Fibroblast of skin of back (primary cell): ENCODE measurements at regions not wholly inside any gene's neighbourhood (a gene's known extent, or its start where the extent isn't known, plus 50 kb on each side); places are given as distances from the start of the nearest gene placed in this dataset.

ENCODE experiments used
- DNase-seq: peaks from one replicate; pipeline ENCODE4 v3.0.0-alpha.2; 2013

DNA sequence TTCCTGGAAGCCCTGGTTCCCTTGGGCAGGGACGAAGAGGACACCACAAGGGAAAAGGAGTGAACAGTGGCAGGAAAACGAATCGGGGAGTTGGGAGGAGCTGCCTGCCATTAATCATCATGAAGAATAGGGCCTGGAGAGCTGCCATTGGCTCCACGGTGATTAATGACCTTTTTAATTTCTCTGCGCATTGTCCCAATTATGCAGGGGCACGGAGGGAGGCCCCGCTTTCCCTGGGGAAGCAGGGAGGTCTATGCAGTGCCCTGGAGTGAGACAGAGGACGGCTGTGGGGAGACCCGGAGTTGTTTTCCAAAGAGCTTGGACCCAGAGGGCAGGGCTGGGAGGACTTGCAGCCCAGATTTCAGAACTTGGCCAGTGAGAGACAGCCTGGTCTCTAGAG, 338.9 kb upstream of the C16orf82 start:
- no peak for DNase-seq

DNA sequence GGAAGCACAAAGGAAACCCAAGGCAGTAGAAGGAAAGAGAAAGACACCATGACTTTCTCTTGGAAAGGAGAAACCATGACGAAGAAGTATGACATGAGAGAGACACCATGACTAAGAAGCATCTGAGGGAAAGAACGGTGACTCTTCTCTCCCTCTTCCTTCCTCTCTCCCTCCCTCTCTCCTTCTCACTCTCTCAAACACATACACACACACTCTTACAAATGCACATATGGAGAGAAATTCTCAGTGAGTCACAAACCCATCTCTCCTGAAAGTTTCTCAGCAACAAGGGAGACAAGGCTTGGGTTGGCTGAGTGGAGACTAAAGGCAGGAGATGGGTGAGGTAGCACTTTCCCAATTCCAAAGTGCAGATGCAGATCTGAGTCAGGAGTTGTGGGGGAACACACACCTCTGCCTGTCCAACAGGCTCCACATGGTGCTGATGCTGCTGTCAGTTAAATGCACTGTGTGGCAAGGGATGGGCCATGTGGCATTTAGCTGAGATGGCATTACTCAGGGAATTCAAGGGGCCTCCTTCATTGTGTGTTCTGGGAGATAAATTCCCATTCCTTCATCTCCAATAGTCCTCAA, 336.7 kb upstream of the C16orf82 start:
- no peak for DNase-seq

DNA sequence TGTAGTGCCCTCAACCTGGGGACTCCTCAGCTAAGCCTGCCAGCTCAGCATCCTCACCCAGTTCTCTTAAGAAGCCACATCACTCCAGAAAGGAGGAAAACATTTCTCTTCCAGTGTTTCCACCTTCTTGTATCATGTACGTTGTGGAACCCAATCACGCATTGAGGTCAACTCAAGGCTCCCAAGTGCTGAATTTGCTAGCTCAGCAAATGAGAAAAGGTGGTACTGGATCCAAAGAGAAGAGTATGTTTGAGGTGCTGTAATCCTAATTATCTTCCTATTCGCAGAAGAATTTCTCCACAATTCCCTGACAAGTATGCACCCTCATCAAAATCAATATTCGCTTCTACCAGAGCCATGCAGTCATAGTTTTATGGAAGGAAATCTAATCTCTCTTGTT, 335.0 kb upstream of the C16orf82 start:
- no peak for DNase-seq

DNA sequence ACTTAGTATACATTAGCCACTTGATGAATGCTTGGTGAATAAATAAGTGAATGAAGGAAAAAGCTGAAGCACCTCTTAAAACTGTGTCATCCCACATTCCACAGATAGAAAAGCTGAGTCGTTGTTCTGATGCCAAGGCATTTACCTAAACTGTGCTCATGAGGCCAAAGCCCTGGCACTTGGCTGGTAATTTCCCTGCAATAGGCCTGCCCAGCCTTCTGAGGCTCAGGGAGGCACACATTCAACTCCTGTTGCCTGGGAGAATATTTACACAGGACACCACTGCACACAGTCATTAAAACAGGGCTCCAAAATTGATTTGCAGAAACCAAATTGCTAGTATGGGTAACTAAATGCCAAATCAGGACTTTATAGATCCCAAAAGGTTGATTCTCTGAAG, 333.0 kb upstream of the C16orf82 start:
- DNase-seq, result no peak

DNA sequence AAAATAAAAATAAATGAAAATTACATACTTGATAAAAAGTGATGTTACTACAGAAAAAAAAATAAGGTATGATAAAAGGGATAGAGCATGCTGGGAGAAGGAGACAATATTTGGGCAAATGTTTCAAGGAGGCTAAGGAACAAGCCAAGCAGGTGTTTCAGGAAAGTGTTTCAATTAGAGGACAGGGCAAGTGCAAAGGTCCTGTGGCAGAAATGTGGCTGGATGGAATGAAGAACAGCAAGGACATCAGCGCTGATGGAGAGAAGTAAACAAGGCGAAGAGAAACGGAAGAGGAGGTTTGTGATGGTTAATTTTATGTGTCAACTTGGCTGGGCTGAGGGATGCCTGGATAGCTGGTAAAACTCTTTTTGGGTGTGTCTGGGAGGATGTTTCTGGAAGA, 331.2 kb upstream of the C16orf82 start:
- DNase-seq, result no peak

DNA sequence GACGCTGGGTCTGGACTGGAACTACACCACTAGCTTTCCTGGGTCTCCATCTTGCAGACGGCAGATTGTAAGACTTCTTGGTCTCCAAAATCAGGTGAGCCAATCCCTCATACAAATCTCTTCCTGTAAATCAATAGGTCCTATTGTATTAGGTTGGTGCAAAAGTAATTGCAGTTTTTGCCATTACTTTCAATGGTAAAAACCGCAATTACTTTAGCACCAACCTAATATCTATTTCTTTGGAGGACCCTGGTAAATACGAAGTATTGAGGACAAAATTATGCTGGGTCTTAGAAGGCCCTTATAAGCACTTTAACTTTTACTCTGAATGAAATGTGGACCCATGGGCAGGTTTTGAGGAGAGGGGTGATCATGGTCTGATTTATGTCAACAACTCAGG, 330.6 kb upstream of the C16orf82 start:
- no peak for DNase-seq

DNA sequence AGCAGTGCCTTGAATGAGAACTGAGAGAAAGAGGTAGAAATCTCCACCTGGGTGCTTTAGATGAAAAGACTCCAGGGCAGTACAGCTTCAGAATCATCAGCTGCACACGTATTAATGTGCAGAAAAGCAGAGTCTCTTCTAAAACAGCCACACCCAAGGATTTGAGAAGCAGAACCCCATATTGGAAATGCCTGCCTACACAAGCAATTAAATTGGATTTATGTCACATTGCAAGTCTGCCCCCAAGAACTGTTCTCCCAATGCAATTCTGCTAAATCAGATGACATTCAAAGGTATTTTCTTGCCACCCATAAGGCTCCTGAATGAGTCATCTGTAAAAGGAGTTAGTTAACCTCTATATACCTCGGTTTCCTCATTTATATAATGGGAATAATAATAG, 326.0 kb upstream of the C16orf82 start:
- no peak for DNase-seq

DNA sequence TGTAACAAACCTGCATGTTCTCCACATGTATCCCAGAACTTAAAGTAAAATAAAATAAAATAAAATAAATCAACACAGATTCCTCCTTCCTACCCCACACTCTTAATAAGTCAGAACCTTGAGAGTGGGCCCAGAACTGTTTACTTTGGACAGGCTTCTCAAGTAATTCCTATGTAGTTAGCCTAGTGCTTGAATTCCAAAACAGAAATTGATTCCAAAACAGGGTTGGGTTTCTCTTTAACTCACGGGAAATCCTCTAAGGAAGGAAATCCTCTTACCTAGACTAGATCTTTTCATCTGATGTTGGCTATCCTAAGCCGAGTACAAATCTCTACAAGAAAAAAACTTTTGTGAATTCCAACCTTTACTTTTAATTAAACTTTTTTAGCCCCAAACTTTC, 324.7 kb upstream of the C16orf82 start:
- DNase-seq, result no peak

DNA sequence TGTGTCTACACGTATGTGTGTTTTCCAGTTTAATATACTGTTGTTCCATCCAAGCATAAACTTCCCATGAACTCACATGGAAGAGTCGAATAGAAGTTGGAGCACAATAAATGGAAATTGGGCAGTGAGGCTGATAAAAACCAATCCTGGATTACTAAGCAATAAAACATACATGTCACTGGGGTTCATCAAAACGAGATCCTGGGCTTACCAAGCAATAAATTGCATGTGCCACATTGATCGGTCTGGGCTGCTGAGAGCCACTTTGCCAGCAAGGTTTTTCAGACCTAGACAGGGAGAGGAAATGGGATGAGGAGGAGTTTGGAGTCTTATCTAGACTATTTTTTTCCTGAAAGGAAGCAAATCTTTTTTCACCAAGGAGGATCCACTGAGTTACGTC, 322.3 kb upstream of the C16orf82 start:
- DNase-seq, result no peak

DNA sequence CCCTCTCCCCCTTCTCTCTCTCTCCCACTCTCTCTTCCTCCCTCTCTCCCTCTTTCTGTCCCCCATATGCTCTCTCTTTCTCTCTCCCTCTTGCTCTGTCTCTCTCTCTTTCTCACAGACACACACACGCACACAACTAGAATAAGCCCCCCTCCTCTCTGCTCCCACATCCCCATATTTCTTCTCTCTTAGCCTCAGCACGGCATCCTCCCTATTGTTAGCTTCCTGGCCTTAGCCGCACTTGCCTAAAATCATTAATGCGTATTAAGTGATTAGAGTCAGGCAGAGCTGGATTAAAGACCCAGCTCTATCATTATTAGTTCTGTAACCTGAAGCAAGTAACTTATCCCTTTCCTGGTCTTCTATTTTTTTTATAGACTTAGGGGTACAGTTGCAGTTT, 319.0 kb upstream of the C16orf82 start:
- no peak for DNase-seq

DNA sequence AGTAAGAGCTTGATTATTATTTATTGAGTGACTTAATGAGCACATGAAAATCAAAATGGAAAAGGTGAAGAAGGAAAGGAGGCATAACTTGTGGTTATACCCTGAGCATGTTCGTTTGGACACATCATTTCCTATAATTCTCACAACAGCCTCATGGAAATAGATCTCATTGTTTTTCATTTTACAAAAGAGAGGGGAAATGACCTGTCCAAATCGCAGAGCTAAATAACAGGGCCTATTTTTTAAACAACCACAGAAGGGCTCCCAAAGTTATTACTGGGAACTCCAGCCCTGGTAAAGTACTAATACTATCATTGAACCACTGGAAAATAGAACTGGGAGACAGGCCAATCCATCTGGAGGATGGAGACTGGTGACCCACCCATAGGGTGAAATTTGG, 317.7 kb upstream of the C16orf82 start:
- no peak for DNase-seq

DNA sequence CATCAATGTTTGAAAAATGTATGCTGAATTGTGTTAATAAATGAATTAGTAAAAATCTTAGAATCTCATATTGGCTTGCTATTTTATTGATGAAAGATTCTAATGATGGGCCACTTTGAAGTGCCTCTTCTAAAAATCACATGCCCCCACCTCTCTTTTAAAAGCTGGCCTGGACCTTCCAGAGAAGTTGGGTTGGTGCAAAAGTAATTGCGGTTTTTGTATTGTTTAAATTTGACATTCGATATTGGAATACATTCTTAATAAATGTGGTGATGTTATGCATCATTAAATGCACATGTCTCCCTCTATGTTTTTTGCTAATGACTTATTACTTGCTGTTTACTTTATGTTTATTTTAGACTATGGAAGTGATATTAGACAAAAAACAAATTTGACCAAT, 314.6 kb upstream of the C16orf82 start:
- no peak for DNase-seq

DNA sequence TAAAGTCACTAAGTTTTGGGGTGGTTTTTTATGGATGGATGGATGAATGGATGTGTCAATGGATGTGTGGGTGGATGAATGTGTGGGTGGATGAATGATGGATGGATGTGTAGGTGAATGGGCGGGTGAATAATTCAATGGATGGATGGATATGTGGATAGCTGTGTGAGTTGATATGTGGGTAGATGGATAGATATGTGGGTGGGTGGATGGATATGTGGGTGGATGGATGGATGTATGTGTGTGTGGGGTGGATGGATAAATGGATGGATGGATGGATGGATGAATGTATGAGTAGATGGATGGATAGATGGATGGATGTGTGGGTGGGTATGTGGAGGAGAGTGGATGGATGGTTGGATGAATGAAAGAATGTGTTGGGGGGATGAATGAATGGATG, 310.1 kb upstream of the C16orf82 start:
- no peak for DNase-seq

DNA sequence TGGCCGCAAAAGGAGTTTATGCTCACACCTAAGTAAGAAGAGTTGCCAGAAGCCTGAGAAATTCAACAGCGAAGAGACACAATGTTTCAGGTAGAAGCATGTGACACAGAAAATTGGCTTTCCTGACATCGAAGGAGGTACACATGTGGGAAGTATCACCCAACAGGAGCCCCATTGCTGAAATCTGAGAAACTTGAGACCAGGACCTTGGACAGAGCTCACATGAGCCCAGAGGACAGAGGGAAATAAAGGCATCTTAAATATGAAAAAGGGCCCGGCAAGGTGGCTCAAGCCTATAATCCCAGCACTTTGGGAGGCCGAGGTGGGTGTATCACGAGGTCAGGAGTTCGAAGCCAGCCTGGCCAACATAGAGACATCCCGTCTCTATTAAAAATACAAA, 304.1 kb upstream of the C16orf82 start:
- no peak for DNase-seq

DNA sequence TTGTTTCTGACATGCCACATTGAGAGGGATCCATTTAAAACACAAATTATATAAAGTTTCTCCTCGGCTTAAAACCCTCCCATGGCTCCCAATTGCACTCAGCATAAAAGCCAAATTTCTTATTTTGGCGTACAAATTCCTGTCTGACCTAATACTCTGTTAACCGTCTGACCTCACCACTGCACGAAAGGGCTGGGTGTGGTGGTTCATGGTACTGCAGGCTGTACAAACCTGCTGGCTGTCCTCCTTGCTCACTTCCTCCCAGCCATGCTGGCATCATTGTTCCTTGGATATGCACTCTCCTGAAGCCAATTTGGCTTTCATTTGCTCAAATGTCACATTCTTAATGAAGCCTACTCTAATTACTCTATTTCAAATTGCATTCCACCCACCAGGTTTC, 301.6 kb upstream of the C16orf82 start:
- peak; percentile 2 for DNase-seq

DNA sequence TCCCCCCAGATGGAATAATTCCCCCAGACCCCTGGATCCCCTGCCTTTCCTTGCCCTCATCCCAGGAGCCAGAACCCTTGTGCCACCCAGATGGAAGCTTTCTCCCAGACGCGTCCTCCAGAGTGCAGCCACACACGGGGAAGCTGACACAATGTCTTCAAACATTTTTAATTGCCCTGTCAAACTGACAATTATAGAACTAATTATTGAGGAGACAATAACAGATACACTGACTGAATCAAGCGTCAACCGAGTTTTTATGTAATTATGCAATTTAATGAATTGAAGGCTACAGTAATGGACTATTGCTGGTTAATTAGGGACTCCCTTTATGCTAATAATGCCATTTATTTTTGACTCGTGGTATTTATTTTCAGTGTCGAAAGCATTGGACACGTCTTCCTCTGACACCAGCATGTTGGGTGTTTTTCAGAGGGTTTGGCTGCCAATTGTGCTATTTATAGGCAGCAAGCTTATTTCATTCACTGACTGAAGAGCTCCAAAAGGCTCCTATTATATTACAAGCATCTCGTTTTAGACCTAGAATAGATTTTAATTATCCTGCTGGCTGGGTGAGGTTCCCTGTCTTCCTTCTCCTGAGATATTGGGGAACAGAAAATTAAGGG, 298.2 kb upstream of the C16orf82 start:
- no peak for DNase-seq

DNA sequence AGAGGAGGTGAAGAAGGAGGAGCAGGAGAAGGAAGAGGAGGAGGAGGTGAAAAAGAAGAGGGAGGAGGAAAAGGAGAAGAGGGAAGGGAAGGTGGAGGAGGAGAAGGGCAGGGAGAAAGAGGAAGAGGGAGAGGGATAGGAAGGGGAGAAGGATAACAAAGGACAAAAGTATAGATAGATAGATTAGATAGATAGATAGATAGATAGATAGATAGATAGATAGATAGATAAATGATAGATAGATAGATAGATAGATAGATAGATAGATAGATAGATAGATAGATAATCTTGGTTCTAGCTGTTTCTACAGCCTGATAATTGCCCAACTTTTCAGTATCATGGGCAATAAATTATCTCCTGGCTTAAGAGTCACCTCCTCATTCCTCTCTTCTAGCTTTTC, 296.2 kb upstream of the C16orf82 start:
- DNase-seq, result no peak

DNA sequence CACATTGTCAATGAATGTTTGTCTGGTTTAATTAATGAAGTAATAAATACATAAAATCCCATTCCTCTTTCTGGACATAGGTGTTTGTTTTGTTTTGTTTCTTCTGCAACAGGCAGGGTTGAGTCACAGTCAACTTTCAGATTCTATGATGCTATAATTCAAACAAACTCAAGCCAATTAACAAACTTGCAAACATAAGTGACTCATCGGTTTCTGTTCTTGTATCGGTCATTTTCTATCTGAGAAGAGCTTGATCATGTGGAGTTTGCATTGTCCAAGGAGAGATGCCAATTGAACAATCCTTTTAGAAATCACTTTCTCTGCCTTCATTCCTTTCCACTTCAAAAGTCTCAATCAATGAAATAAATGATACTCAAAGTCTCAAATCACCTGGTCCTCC, 294.2 kb upstream of the C16orf82 start:
- DNase-seq, result no peak

DNA sequence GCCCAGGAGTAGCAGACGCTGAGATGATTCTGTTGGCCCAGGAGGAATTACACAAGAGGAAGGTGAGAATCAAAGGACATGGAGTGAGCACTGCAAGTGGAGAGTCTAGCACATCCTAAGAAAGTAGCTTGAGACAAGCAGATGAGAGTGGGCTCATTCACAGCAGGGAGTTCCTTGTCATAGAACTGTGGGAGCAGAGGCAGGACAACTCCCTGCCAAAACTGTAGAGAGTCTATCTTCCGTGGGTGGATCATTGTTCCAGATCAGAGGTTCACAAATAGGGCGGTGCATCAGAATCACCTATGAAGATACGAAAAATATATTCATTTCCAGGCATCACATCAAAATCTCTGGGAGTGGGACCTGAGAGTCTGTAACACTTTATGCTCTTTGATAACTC, 288.9 kb upstream of the C16orf82 start:
- DNase-seq, result no peak

DNA sequence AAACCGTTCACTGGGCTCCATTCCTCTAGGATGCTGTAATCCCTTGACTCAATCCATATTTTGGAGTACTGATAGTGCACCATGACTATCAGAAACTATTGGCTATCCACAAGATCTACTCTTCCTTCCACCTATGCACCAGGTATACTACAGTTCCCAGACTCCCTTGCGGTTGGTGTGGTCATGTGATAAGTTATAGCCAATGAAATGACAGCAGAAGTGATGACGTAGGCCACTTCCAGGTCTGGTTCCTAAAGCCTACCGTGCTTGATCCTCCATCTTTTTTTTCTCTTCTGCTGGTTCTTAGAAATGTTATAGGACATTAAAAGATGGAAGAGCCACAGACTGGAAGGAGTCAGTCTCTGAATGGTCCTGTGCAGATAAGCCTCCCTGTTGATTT, 278.8 kb upstream of the C16orf82 start:
- DNase-seq, result no peak

DNA sequence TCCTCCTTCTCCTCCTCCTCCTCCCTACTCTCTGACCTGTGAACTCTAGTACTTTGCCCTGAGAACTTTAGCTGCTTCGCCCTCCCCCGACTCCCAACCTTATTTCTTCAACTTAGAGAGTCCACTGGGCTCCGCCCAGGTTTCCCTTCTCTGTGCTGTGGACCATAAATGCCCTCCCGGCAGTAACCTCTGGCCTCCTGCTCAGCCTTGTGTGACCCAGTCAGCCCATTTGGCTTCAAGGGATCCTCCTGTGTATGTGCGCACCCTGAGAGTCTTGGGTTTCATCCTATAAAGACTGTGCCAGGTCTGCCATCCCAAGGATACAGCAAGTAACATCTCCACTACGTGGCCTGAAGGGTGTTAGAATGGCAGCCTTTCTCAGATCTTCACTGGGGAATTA, 275.6 kb upstream of the C16orf82 start:
- no peak for DNase-seq

DNA sequence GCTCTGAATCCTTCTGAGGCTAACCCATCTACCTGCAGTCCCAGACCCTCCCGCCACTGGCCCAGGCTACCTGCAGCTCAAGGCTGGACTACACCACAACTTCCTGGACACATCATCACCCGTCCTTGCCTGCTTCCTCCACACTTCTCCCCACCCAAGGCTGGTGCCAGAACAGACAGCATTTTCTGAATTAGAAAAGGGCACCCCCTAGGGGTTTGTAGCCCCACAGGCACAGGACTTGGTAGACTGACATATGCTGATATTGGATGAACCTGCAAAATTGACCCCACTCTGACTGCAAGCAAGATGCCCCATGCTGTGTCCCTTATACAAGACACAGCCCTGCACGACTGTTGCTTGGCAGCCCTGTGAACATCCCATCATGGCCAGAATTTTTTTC, 271.5 kb upstream of the C16orf82 start:
- DNase-seq, result no peak

DNA sequence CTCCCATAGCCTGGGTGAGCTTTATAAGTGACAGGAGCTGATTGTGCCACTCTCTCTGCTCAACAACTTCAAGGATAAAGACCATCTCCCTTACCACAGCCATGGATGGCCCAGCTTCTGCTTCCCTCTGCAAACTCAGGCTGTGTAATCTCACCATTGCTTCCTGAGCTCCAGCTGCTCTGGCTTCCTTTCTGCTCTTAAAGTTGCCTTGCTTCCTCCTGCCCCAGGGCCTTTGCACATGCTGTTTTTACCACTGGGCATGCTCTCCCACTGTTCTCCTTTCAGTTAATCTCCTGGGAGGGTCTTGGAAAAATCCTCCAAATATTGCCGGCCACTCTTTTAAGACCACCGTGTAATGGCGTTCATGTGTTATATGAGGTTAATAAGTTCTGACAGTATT, 265.1 kb upstream of the C16orf82 start:
- no peak for DNase-seq

DNA sequence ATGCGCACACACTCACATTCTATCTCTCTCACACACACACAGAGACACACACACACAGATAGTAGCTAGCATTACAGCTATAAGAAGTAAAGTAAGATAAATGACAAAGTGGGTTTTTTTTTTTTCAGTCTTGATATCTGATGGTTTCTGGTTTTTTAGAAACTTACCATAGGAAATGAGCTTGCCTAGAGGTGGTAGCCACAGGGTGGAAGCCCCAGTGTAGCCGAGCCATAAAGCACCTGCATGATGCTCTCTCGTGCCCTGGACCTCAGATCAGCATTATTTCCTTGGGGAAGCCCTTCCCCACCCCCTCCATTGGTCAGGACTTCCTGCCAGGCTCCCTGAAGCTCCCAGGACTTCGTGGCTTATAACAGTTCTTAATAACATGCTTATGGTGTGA, 264.3 kb upstream of the C16orf82 start:
- no peak for DNase-seq

DNA sequence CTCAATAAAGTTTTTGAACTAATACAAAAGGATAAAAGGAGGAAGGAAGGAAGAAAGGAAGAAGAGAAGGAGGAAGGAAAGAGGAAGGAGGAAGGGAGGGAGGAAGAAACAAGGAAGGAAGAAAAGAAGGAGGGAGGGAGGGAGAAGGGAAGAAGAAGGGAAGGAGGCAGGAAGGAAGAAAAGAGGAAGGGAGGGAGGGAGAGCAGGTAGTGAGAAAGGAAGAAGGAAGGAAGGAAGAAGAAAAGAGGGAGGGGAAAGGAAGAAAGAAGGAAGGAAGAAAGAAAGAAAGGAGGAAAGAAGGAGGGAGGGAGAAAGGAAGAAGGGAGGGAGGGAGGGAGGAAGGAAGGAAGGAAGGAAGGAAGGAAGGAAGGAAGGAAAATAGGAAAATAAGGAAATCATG, 263.8 kb upstream of the C16orf82 start:
- no peak for DNase-seq
